ENCODE measurements at regions not wholly inside any gene's neighbourhood (a gene's known extent, or its start where the extent isn't known, plus 50 kb on each side); places are given as distances from the start of the nearest gene placed in this dataset.

DNA sequence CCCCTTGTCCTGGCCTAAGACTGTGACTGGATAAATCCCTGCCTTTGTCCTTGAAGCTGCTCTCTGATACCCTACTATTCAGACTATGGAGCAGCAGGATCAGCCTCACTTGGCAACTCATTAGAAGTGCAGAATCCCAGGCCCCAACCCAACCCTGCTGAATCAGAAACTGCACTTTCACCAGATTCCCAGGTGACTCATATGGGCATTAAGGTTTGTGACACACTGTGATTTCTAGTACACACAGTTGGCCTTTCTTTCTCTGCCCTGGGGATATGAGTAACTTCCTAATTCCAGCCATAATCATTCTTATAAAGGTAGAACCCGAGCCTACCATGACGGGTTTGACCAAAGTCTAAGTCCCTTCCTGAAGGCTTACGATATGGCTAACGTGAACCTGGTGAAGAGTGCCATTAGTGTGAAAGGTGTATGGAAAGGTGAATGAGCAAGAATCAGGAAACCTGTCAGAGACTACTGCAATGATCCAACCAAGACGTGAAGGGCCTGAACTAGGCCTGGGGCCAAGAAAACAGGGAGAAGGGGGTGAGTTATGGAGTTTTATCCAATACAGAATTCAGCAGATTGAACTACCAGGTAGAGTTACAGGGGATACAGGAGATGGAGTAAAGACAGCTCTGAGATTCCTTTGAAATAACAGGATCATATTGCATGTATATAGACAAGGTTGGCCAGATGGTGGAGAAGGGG is 533.0 kb downstream of the BNC2 start:
- WGBS, 2 experiments (ENCODE audit: insufficient coverage in 2 of 2), result 89 to 97% methylated on average over 5 of the region's 5 CpGs
- H3K4me3 ChIP-seq (ENCODE audit: extremely low read depth, insufficient read depth, low read length, poor library complexity, severe bottlenecking), result no peak overlapping the region
- no peaks in the 10 kb centered on the region for H3K9me3 ChIP-seq (ENCODE audit: control insufficient read depth, low read length)
- H3K27ac ChIP-seq (ENCODE audit: low read depth, low read length, severe bottlenecking), result no peak overlapping the region
- no peaks in the 10 kb centered on the region for H3K36me3 ChIP-seq (ENCODE audit: control insufficient read depth, insufficient read depth, low read length)
- H3K4me1 ChIP-seq (ENCODE audit: control insufficient read depth, insufficient read depth, low read length, poor library complexity, severe bottlenecking), result peaks cover 10% of the 10 kb centered on the region

DNA sequence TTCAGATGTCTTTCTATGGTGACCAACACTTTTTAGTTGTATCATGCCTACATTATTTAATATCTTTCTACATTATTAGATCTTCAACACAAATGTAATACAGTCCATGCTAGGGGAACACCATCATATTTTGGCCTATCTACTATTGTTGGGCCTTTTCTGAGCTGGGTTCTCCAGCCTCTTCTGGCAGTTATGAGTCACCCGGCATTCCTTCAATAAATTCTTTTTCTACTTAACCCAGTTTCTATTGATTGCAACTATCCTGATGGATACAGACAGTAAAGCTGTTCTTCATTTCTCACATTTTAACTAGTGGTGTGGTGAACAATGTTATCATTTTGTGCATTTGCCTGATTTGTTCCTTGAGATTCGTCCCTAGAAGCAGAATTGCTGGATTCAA is 529.3 kb downstream of the BNC2 start:
- Histone ChIP-seq H3K4me1 (ENCODE audit: control insufficient read depth, insufficient read depth, low read length, poor library complexity, severe bottlenecking) (peaks cover 16% of the 10 kb centered on the region), H3K27ac (ENCODE audit: low read depth, low read length, severe bottlenecking) (no peak overlapping the region), H3K36me3 (ENCODE audit: control insufficient read depth, insufficient read depth, low read length) (no peaks in the 10 kb centered on the region), H3K9me3 (ENCODE audit: control insufficient read depth, low read length) (no peaks in the 10 kb centered on the region), H3K4me3 (ENCODE audit: extremely low read depth, insufficient read depth, low read length, poor library complexity, severe bottlenecking) (no peak overlapping the region)
- 88 to 100% methylated on average over 1 of the region's 2 CpGs for WGBS, 2 experiments (ENCODE audit: insufficient coverage in 2 of 2)

GRCh38 chr9:16342246-16343020 is 528.0 kb downstream of the BNC2 start:
- H3K9me3 ChIP-seq (ENCODE audit: control insufficient read depth, low read length), result no peaks in the 10 kb centered on the region
- WGBS, 2 experiments (ENCODE audit: insufficient coverage in 2 of 2), result 93 to 96% methylated on average over 5 to 6 of the region's 7 CpGs
- H3K36me3 ChIP-seq (ENCODE audit: control insufficient read depth, insufficient read depth, low read length), result no peaks in the 10 kb centered on the region
- no peak overlapping the region for H3K4me3 ChIP-seq (ENCODE audit: extremely low read depth, insufficient read depth, low read length, poor library complexity, severe bottlenecking)
- no peak overlapping the region for H3K27ac ChIP-seq (ENCODE audit: low read depth, low read length, severe bottlenecking)
- H3K4me1 ChIP-seq (ENCODE audit: control insufficient read depth, insufficient read depth, low read length, poor library complexity, severe bottlenecking), result peaks cover 11% of the 10 kb centered on the region

DNA sequence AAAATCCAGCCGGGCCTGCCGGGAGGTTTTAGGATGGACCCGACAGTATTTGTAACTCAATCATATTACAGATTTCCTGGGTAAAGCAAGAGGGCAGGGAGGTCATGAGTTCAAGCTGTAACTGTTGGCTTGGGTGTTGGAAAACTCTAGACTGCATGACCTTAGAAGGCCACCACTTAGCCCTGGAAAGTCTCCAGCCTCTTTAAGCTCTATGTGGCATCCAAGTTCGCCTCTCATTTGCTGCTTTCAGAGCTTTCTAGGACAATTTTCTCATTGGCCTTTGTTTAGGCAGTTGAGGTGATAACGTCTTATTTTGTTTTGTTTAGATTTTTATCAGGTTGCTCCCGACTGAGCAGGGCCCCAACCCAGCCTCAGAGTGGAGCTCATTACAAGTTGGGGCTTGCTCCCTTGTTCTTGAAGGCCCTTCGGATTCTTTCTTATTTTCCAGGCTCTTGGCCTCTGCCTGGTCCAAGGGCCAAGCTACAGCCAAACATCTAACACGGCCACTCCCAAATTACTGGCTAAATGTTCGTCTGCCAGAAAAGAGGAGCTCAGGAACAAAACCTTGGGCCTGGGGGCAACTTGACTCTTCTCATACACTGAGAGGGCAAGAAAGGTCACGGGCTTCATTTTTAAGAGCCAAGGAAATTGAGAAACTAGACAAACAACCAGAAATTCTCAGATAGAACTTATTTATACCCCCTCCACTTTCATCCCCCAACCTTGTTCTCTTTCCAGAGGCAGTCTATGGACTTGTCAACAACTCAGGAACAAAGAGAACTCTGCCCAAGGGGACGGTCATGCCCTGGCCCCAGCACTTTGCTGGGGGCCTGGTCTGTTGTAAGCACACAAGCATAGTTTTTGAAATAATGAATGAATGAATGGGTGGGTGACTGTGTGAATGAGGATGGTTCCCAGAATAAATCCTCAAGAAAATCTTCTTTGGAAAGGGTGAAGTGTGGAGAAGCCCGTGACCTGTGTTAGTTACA is 526.9 kb downstream of the BNC2 start:
- Histone ChIP-seq H3K36me3 (ENCODE audit: control insufficient read depth, insufficient read depth, low read length) (no peaks in the 10 kb centered on the region), H3K4me3 (ENCODE audit: extremely low read depth, insufficient read depth, low read length, poor library complexity, severe bottlenecking) (no peak overlapping the region), H3K27ac (ENCODE audit: low read depth, low read length, severe bottlenecking) (peak overlapping the region; percentile 36), H3K9me3 (ENCODE audit: control insufficient read depth, low read length) (no peaks in the 10 kb centered on the region), H3K4me1 (ENCODE audit: control insufficient read depth, insufficient read depth, low read length, poor library complexity, severe bottlenecking) (peaks cover 11% of the 10 kb centered on the region)
- 76 to 88% methylated on average over 5 to 7 of the region's 12 CpGs for WGBS, 2 experiments (ENCODE audit: insufficient coverage in 2 of 2)

- WGBS, 2 experiments (ENCODE audit: insufficient coverage in 2 of 2), result 61 to 76% methylated on average over 2 of the region's 6 CpGs
- no peaks in the 10 kb centered on the region for H3K9me3 ChIP-seq (ENCODE audit: control insufficient read depth, low read length)
- H3K27ac ChIP-seq (ENCODE audit: low read depth, low read length, severe bottlenecking), result peak overlapping the region; percentile 36
- H3K4me3 ChIP-seq (ENCODE audit: extremely low read depth, insufficient read depth, low read length, poor library complexity, severe bottlenecking), result no peak overlapping the region
- peaks cover 11% of the 10 kb centered on the region for H3K4me1 ChIP-seq (ENCODE audit: control insufficient read depth, insufficient read depth, low read length, poor library complexity, severe bottlenecking)
- H3K36me3 ChIP-seq (ENCODE audit: control insufficient read depth, insufficient read depth, low read length), result no peaks in the 10 kb centered on the region
These were observed 526.1 kb downstream of the BNC2 start for GRCh38 chr9:16344343-16344742.

GRCh38 chr9:16345902-16346301 is 524.6 kb downstream of the BNC2 start:
- H3K4me1 ChIP-seq (ENCODE audit: control insufficient read depth, insufficient read depth, low read length, poor library complexity, severe bottlenecking), result peaks cover 11% of the 10 kb centered on the region
- no peaks in the 10 kb centered on the region for H3K36me3 ChIP-seq (ENCODE audit: control insufficient read depth, insufficient read depth, low read length)
- WGBS, 2 experiments (ENCODE audit: insufficient coverage in 2 of 2), result 93 to 97% methylated on average over 3 of the region's 3 CpGs
- no peaks in the 10 kb centered on the region for H3K9me3 ChIP-seq (ENCODE audit: control insufficient read depth, low read length)
- H3K4me3 ChIP-seq (ENCODE audit: extremely low read depth, insufficient read depth, low read length, poor library complexity, severe bottlenecking), result no peak overlapping the region
- H3K27ac ChIP-seq (ENCODE audit: low read depth, low read length, severe bottlenecking), result no peak overlapping the region

DNA sequence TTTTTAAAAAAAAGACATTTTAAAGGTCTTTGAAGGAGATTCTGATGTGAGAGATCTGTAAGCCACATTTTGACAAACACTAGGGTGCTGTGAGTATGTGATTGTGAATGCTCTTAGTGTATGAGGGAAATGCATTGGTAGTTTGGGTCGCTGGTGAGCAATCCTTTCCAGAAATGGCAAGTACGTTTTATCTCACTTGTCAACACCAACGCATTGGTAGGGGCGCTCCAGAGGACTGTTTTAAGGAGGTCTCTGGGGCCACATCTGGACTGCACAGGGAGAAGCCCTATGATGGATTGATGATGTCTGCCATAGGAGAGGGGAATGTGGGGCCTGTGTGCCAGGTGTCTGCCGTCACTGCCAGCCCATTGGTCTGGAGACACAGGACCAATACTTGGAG is 522.6 kb downstream of the BNC2 start:
- Histone ChIP-seq H3K4me3 (ENCODE audit: extremely low read depth, insufficient read depth, low read length, poor library complexity, severe bottlenecking) (no peak overlapping the region), H3K4me1 (ENCODE audit: control insufficient read depth, insufficient read depth, low read length, poor library complexity, severe bottlenecking) (peaks cover 11% of the 10 kb centered on the region), H3K36me3 (ENCODE audit: control insufficient read depth, insufficient read depth, low read length) (no peaks in the 10 kb centered on the region), H3K9me3 (ENCODE audit: control insufficient read depth, low read length) (no peaks in the 10 kb centered on the region), H3K27ac (ENCODE audit: low read depth, low read length, severe bottlenecking) (no peak overlapping the region)
- 96 to 100% methylated on average over 5 of the region's 5 CpGs for WGBS, 2 experiments (ENCODE audit: insufficient coverage in 2 of 2)

- peaks cover 9% of the 10 kb centered on the region for H3K4me1 ChIP-seq (ENCODE audit: control insufficient read depth, insufficient read depth, low read length, poor library complexity, severe bottlenecking)
- no peak overlapping the region for H3K4me3 ChIP-seq (ENCODE audit: extremely low read depth, insufficient read depth, low read length, poor library complexity, severe bottlenecking)
- H3K9me3 ChIP-seq (ENCODE audit: control insufficient read depth, low read length), result no peaks in the 10 kb centered on the region
- WGBS, 2 experiments (ENCODE audit: insufficient coverage in 2 of 2), result 73 to 90% methylated on average over 2 to 4 of the region's 4 CpGs
- no peaks in the 10 kb centered on the region for H3K36me3 ChIP-seq (ENCODE audit: control insufficient read depth, insufficient read depth, low read length)
- no peak overlapping the region for H3K27ac ChIP-seq (ENCODE audit: low read depth, low read length, severe bottlenecking)
These were observed 521.9 kb downstream of the BNC2 start for GRCh38 chr9:16348531-16348930.

GRCh38 chr9:16352251-16352650 is 518.2 kb downstream of the BNC2 start:
- no peak overlapping the region for H3K4me3 ChIP-seq (ENCODE audit: extremely low read depth, insufficient read depth, low read length, poor library complexity, severe bottlenecking)
- no peaks in the 10 kb centered on the region for H3K4me1 ChIP-seq (ENCODE audit: control insufficient read depth, insufficient read depth, low read length, poor library complexity, severe bottlenecking)
- 40% methylated on average over 1 of the region's 1 CpG; no CpG with 5 or more reads in 1 of the 2 experiments for WGBS, 2 experiments (ENCODE audit: insufficient coverage in 2 of 2)
- H3K9me3 ChIP-seq (ENCODE audit: control insufficient read depth, low read length), result no peaks in the 10 kb centered on the region
- H3K27ac ChIP-seq (ENCODE audit: low read depth, low read length, severe bottlenecking), result no peak overlapping the region
- H3K36me3 ChIP-seq (ENCODE audit: control insufficient read depth, insufficient read depth, low read length), result no peaks in the 10 kb centered on the region

GRCh38 chr9:16352791-16353401 is 517.6 kb downstream of the BNC2 start:
- Histone ChIP-seq H3K4me1 (ENCODE audit: control insufficient read depth, insufficient read depth, low read length, poor library complexity, severe bottlenecking) (no peaks in the 10 kb centered on the region), H3K36me3 (ENCODE audit: control insufficient read depth, insufficient read depth, low read length) (no peaks in the 10 kb centered on the region), H3K9me3 (ENCODE audit: control insufficient read depth, low read length) (no peaks in the 10 kb centered on the region), H3K4me3 (ENCODE audit: extremely low read depth, insufficient read depth, low read length, poor library complexity, severe bottlenecking) (no peak overlapping the region), H3K27ac (ENCODE audit: low read depth, low read length, severe bottlenecking) (no peak overlapping the region)
- 75% methylated on average over 2 of the region's 3 CpGs; no CpG with 5 or more reads in 1 of the 2 experiments for WGBS, 2 experiments (ENCODE audit: insufficient coverage in 2 of 2)
